Glomerular visceral epithelial cell (primary cell): ENCODE measurements at regions not wholly inside any gene's neighbourhood (a gene's known extent, or its start where the extent isn't known, plus 50 kb on each side); places are given as distances from the start of the nearest gene placed in this dataset.
A peak's percentile ranks its signal among the peaks of the same experiment; 100 is the strongest.

Experiments used
- DNase-seq: peaks from one replicate; pipeline ENCODE4 v3.0.0-alpha.2; 2016; ENCODE audit errors: extremely low spot score

DNA sequence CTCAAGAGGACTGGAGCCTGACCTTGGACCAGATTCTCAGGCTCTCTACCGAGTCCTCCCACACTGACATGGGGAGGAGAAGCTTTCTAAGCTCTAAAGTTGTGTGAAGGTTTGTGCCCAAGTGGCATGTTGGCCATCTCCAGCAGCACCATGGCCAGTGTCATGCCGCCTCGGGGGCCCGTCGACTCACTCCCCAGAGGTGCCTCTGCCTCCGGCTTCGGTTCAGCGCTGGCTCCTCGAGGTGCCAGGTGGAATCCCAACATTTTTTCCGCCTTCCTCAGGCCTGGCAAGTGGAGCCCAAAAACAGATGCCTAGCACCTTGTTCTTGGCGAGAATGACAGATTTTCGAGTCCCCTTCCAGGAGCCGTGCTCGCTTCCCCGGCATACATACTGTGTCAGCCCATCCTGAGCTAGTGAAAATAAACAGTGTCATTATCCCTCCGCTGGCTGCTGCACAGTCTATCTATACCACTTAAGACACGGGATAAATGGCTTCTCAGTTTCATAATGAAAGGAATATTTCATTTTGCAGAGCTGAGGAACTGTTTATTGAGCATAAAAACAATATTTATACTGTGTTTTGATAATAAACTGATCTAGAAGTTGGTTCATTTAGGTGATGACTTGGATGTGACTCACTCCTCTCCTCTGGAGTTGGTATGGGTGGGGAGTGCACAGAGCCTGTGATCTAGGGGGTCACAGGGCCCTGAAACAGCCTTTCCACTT, 328.5 kb upstream of the TLE3 start:
- DNase-seq: no peak

DNA sequence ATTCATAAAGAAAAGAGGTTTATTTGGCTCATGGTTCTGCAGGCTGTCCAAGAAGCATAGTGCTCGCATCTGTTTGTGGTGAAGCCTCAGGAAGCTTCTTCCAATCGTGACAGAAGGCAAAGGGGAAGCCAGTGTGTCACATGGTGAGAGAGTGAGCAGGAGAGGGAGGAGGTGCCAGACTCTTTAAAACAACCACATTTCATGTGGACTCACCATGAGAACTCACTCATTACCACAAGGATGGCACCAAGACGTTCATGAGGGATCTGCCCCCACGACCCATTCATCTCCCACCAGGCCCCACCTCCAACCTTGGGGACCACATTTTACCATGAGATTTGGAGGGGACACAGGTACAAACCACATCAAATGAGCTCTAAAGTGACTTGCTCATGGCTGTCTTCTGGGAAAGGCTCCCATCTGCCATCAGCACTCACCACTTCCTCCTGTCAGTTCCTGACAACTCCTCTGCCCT, 327.3 kb upstream of the TLE3 start:
- DNase-seq: no peak

DNA sequence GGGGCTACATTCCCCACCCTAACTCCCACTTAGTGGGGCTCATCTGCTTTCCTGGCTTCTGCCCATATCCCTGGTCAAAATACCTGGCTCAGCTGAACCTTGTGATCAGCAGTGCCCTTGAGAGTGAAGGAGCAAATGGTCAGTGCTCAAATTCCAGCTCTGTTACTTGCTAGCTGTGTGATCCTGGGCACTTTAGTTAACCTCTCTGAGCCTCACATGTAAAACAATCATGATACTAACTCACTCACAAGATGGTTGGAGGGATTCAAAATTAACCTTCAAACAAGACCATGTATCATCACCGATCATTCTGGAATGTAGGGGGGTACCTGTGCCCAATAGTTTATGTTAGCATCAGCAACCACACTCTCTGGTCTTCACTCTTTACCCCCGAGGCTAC, 325.6 kb upstream of the TLE3 start:
- no peak for DNase-seq

DNA sequence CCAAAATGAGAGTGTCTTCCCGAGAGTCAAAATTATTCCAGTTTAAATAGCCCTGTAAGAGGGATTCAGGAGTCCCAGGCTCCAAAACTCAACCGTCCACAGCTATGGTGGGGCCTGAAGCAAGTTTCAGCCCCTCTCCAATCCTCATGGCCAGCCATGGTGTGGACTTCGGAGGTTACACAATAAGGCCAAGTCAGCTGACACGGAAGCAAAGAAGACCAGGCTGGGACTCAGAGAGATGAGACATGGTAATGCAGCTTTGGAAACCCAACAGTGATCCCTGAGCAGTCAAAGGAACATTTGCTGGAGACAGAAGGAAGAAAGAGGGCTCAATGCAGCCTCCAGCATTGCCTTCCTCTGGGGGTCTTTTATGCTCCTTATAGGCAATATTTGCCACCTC, 324.6 kb upstream of the TLE3 start:
- DNase-seq: no peak

DNA sequence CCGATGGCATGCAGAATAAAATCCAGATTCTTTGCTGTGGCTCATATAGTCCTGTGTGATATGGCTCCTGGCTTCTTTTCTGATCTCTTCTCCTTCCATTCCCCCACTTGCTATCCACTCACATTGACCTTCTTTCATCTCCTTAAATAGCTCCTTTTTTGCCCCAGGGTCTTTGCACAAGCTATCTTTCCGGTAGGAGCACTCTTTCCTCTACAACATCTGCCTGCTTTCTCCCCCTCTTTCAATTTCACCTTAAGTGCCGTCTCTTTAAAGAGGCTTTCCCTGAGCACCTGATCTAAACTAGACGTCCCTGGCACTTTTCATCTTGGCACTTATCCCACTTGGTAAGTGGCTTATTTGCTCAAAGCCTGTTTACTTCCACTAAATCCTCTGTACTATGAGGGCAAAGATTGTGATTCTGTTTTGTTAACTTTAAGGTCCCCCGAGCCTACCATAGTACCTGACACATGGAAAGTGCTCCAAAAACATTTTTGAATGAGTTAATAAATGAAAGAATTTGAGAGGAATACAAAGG, 323.3 kb upstream of the TLE3 start:
- DNase-seq: no peak

DNA sequence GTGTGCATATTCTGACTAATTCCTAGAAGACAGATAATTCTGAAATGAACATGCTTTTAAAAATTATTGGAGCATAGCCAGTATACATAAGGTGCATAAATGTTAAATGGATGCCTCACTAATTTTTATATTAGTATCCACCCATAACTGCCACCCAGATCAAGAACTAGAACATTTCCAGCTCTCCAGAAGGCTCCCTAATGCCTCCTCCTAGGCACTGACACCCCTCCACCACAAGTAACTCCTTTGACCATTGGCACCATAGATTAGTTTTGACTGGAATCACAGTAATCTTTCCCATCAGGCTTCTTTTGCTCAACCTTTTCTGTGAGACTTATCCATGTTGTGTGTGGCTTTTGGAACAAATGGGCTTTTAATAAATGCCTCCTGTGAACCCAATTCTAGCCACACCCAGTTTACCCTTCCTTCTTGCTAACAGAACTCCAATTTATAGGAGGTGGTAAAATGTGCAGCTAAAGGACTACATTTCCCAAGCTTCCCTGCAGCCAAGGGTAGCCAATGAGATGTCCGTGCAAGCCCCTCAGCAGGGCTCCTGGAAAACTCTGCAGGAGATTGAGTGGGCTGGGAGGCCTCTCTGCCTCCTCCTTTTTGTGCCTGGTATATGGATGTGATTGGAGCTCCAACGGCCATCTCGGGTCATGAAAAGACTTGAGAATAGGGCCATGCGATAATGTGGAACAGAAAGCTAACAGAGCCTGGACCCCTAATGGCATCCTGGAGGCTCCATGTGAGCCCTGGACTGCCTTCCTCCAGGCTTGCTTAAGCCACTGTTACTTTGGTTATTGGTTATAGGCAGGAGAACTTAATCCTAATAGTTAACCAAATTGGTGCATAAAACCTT, 322.6 kb upstream of the TLE3 start:
- DNase-seq: no peak

DNA sequence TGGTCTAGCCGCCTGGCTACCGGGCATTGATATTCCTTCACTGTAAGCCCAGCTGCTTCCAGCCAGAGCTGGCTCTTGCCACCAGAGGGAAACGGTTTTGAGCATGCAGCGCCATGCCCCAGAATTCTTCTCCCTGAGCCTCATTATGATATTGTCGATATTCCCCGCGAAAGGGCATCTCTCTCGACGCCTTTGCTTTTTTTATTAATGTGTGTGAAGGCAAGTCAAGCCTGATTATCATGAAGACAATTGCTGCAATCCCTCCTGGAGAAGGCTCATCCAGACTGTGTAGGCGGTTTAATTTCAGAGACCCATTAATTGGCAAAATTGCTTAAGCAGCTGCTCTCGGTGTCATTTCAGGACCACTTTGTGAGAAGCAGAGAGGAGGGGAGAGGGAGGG, 321.2 kb upstream of the TLE3 start:
- no peak for DNase-seq

DNA sequence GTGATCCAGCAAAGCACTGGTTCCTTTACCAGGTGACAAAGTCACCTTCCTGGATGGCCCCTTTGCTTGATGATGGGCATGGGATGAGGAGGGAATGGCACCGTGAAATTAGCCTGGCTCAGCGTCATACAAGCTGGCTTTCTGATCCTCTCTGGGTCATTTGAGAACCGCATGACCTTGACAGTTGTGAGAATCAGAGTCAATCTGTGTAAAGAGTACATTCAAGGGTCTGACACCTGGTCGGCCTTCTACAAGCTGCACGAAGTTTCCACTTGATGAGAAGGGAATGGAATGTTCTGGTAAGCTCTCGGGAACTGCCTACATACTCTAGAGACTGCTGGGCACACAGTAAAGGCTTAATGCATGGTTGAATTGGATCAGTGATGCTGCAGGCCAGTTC, 319.8 kb upstream of the TLE3 start:
- DNase-seq: no peak

DNA sequence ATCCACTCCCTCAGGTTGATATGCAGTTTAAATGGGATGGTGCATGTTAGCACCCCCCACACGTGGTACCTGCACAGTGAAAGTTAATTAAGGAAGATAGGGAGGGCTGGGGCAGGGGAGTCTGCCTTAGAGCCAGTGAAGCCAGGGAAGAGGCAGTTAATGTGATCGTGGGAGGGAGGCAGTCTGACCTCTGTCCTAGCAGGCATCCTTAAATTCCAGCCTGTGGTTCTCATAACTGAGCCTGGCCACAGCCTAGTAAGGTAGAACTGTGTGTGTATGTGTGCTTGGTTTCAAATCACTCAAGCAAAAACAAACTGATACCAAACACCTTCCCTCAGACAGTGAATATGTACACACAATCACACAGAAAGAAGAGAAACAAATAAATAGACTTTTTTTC, 319.1 kb upstream of the TLE3 start:
- no peak for DNase-seq

DNA sequence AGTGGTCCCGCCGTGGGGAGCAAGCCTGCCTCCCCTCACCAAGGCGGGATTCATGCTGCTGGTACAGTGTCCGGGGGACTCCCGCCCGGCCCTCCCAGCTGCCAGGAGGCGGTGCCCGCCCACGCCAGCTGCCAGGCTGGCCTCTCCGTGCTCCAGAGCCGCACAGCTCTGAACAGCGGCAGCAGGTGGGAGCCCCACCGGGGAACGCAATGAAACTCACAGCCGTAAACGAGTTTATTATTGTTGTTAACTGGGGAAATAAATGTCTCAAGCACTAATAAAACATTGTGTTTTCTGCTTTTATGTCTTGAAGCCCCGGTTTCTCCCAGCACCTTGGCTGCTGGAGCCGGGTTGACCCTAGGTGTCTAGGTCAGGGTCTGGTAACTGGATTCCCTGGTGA, 317.7 kb upstream of the TLE3 start:
- no peak for DNase-seq

DNA sequence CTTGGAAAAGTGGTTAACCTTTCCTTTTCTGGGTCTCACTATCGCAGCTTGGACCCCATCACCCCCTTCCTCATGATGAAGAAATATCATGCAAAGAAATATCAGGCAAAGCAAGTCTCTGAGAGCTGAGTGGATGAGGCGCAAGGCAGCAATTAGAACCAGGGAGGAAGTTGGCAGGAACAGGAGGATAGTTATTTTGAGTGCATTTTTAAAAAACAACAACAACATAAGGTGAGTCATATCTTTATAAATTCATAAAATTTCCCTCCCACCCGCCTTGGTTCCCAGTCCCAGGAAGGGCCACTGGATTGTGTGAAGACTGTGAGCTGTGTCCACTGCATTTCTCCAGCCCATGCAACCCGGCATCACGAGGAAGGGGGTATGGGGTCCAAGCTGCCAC, 316.9 kb upstream of the TLE3 start:
- DNase-seq: no peak

DNA sequence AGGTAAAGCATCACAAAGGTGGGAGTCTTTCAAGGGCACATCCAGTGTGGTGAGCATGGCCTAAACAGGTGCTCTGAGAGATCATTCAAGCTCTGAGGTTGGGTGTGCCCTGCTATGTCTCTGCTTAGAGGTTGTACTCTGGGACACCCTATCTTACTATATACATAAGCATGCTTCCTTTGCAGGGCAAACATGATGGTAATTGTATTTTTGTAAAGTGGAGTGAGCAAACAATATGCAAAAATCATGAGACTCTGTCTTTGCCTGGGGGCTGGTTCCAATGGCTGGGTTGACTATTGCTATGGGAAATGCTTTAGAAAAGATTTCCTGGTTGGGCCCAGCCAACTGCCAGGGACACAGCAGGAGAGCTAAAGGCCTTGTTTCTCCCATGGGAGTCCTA, 315.1 kb upstream of the TLE3 start:
- DNase-seq: no peak

DNA sequence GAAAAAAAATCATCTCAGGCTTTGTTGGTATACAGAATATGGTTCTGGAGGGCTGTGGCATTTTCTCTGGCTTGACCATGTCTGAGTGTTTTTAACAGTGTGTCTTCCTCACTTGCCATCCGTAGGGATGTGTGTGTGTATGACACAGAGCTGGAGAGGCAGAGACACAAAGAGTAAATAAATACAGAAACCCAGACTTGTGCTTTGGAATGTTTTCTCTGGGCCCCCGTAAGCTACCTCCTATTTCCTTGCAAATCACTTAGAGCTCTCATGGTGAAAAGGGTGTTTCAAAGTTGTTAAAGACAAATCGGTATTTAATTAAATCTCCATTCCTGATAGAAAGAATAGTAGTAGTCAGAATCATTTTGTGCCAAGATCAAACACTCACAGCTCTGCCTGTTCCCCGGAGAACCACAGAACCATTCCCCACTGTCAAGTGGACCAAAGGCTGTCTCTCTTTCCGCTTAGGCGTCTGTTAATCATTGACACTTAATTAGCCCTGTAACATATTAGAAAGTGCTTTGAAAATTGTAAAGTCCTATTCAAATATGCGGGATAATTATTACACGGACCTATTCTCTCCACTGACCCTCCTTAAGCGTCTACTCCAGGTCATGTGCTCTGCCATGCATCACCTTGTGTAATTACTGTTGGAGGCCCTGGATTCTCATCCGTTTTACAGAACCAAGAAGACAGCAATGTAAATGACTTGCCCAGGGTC, 313.6 kb upstream of the TLE3 start:
- peak; percentile 5 for DNase-seq

DNA sequence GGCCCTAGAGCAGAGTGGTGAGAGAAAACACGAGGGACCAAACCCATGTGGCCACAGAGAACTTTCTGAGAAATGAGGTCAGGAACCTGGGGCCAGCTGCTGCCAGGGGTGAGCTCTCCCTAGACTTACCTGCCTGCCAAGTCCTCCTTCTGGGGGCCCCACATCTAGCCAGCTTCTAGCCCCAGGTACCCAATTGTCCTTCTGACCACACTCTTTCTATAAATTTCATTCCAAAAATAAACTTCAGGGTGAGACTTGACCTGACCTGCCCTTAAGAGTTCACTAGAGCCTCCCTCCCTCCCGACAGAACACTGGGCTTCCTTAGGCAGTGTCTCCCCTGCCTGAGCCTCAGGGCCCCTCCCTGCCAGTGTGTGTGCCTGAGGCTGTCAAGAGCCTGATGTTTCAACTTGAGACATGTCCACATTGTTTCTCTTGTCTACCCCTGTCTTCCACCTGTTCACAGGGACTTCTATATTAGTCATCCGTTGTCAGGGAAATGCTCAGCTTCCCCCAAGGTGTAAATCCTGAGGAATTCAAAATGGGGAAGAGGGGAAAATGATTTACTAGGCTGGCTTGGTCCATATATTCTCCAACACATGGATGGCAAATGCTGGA, 312.8 kb upstream of the TLE3 start:
- peak; percentile 41 for DNase-seq

DNA sequence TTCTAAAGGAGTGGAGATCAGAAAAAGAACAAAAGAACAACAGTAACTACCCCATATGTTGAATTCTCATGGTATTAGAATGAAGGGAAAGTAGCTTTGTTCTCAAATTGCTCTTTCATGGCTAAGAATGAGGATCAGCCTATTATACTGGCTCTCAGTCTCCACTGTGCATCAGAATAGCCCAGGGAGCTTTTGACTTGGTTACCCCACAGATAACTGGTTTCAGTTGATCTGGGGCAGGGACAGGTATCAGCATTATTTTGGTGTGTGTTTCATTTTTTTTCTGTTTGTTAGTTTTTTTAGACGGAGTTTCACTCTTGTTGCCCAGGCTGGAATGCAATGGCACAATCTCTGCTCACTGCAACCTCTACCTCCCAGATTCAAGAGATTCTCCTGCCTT, 311.7 kb upstream of the TLE3 start:
- no peak for DNase-seq

DNA sequence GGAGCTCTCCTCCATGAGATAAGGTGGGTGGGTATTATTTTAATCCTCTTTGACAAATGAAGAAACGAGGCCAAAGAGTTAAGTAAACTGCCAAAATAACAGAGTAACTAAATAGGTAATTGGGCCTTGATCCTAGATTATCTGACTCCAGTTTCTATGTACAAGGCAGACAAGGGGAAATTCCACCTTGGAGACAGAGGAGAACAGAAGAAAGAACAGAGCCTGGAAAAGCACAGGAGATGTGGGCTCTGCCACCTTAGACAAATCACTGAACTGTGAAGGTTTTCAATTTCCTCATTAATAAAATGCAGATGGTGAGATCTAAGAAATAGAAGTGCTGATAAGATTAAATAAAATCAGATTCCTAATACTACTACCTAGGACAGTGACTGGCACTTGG, 310.2 kb upstream of the TLE3 start:
- no peak for DNase-seq

DNA sequence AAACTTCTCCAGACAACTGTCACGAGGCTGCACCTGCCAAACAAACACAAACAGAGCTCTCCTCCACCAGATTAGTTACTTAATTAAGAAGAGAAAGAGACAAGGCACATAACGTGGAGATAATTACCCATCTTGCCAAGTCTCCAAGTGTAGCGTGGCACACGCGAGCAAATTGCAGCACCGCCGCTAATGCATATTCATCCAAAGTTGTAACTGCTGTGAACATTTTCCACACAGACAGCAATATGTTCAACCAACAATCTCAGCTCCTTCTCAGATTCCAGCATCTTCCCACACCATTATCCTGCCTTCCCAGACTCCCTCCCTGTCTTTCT, 309.6 kb upstream of the TLE3 start:
- no peak for DNase-seq

DNA sequence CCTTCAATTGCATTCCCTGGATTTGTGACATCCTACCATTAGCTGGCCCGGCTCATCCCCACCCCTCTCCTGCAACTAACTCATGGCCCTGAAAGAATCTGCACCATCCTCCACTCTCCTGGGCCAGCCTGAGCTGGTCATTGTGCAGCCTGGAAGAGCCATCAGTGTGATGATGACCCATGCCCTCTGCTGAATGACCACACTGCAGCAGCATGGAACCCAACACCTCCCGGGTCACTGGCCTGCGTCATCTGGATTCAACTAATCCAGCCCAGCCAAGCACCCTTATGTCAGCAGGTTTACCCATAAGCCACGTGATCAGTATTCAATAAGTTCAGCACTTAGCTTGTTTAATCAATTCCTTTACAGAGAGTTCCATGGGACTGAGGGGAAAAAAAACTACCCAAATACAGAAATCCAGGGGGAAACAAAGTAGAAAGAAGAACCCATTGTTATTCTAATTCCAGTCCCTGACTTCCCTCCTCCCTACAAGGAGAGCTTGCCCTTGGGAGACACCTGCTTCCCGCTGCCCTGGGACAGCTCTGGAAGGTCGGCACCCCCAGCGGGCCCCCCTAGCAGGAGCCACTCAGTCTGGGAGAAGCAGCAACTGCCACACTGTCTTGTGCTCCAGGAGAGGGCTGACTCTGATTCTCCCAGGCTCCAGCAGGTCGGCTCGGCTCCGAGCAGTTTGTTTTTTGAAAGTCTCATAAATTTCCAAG, 309.1 kb upstream of the TLE3 start:
- DNase-seq: no peak

DNA sequence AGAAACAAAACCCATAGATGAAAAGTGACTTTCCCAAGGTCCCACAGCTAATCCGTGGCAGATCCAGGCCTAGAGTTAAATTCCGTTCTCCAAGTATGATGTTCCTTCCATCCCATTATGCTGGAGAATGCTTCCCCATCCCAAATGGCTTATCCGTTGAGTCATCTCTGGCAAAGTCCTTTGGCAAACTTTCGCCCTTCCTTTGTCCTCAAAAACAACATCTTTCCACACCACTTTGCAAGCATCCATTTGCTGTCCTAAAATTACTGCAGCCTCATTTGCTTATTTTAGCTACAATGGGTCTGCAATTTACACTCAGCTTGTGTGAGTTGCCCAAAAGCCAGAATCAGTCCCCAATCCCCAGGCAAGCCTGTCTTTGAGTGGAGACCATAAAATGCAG, 304.0 kb upstream of the TLE3 start:
- DNase-seq: no peak

DNA sequence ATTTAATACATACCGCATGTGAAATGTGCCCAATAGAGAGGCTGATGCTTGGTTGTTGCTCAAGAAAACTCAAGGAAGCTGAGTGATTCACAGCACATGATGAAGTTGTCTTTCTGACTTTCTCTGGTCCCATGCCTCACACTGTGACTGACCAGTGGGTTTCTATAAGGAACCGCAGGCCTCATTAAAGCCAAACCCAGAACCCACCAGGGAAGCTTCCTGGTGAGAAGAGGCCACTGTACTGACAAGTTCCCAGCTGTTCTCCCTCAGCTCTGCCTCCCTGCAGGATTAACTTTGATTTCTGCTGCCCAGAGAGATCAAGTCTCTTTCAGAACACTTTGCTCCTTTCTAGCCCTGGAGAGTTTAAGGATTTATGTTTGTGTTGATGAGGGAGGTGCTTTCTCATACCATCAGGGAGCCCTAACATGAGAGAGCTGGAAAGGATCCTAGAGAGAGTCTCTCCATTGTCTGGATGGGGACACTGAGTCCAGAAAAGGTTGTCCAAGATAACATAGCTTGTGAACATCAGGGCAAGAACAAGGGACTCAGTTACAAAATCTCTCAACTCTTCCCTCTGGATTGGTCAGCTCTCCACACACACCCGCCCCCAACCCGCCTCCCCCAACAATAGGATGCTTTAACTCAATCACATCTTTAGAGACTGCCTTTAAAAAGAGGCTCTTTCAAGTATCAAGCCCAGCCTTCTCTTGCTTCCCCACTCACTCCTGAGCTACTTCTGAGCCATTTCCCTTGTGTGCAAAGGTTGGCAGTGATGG, 303.2 kb upstream of the TLE3 start:
- no peak for DNase-seq

DNA sequence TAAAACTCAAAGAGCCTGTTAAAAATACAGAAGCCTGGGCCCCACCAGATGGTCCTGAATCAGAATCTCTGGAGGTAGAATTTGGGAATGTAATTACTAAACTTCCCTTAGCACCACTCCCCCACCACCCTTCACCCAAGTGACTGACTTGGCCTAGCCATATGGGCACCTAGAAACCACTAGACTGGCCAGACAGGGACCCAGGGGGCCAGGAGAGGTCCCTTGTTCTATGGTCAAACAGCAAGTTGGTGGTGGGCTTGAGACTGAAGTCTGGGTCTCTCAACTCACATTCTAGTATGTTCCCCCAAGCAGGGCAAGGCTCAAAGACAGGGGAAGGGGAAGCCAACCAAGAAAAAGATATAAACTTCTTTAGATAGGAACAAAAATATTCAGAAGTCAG, 301.5 kb upstream of the TLE3 start:
- DNase-seq: no peak
